ENCODE measurements at regions not wholly inside any gene's neighbourhood (a gene's known extent, or its start where the extent isn't known, plus 50 kb on each side); places are given as distances from the start of the nearest gene placed in this dataset.

DNA sequence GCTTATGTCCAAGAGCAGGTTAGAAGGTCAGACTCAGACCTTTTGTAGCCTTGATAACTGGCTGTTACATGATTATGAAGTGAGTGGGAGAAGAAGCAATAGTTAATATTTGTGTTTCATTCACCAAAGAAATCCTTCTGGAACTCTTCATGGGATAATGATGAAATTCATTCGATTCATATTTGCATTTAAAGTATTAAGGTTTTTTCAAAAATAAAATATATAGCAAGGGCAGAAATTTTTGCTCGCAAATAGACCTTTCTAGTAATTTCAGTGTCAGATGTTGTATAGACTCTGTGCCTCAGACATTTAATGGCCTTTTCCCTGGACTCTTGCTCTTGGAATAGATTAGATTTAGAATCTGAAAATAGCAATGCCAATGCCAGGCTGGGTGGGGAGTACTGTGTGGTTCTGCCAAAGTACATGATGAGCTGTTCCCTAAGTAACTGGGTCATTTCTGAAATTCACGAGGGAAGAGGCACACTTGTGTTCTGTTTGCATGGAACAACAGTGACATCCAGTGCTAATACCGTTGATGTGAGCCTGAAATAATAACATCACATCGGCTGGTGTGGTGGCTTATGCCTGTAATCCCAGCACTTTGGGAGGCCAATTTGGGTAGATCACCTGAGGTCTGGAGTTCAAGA lies 119.2 kb downstream of the MBL2 start:
- no peak for DNase-seq

DNA sequence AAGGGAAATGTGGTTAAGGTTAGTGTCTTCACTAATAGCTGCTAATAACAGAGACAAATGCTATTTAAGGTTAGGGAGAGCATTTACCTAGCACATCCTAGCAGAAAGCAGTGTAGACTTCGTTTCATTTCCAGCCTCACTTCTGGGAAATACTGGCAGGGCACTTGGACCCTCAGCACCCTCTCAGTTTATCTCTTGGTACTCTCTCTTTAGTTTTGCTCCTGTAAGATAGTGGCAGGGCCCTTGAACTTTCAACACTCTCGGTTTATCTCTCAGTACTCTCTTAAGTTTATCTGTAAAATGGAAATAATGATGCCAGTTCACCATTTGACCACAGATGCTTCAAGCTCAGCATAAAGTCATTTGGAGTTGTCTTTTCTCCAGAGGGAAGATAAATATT lies 118.4 kb downstream of the MBL2 start:
- no peak for DNase-seq

DNA sequence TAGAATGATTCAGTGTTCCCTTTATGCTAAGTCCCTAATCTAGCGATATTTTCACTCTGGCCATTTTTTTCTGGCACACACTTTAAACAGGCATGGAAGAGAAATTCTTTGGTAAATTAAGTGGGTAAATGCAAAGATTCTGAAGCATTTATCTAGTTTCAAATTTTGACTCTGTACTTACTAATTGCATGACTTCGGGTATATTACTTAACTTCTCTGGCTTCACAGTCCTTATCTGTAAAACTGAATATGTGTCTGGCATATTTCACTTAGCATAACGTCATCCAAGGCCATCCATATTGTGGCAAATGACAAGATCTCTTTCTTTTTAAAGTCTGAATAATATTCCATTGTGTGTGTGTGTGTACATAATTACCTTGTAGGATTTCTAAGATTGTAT lies 114.5 kb downstream of the MBL2 start:
- no peak for DNase-seq

DNA sequence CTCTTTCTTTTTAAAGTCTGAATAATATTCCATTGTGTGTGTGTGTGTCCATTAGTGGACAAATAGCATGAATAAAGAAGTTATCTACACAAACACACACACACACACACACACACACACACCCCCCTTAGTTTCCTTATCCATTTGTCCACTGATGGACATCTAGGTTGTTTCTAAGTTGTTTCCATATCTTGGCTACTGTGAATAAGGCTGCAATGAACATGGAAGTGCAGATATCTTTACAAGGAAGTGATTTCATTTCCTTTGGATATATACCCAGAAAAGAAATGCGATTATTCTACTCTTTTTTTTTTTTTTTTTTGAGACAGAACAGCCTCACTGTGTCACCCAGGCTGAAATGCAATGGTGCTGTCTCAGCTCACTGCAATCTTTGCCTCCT lies 113.5 kb downstream of the MBL2 start:
- no peak for DNase-seq

DNA sequence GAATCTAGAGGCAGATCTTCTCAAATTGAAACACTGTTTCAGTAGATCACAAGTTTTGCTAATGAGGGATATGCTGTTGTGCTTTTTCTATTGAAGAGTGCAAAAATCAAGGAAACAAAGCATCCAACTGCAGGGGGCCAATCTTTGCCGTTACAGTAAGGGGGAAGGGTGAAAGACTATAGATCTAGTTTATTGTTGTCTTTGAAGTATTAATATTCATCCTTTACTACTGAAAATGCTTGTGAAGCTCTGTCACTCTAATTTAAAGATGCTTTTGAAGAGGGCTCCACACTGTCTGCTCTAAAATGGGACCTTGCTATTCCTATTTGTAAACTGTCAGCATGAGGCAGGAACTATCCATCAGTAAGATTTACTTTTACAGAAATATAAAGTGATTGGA lies 110.3 kb downstream of the MBL2 start:
- no peak for DNase-seq

DNA sequence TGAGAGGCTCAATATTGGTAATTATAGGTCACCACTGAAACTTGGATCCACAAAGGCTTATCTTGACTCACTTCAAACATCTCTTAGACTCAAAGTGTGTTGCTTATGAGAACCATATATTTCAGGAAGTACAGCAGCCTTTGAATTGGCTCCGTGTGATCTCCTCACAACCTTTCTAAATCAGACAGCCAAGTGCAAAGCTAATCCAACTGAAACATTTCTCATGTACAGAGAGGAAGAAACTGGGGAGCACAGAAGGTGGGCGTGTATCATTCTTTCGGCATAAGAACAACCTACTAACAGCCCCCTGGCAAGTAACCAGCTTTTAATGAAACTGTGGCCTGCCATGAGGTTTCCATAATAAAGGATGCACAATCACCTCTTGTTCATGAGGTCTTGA lies 109.4 kb downstream of the MBL2 start:
- DNase-seq: no peak

DNA sequence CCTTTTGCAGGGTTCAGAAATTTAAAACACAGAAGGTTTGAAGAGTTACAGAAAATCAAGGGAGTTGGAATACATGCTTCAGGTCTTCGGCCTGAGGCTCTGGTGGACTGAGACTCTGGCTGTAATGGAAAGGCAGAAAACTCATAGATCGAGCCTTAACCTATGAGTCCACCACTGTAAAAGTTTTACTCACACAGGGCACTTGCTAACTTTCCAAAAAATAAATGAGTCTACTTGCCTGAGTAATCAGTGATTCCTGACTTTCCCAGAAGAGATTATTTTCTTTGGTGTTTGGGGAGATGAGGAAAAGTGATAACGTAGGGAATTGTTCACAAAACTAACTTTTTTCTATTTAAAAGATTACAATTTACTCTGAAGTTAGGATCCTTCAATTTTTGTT lies 108.0 kb downstream of the MBL2 start:
- DNase-seq: no peak

DNA sequence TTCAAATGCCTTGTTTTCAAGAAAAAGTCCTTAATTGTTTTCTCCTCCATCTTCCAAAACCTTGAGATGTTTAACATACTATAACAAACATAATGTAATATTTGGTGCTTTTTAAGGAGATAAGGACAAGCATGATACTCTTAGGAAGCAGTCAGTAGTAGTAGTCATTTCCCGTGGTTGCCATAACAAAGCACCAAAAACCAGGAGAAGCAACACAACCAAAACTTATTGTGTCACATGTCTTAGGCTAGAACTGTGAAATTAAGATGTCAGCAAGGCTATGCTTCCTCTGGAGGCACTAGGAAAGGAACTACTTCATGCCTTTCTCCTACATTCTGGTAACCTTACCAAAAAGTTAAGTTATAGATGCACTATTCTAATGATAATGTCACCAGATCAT lies 106.8 kb downstream of the MBL2 start:
- DNase-seq: no peak

DNA sequence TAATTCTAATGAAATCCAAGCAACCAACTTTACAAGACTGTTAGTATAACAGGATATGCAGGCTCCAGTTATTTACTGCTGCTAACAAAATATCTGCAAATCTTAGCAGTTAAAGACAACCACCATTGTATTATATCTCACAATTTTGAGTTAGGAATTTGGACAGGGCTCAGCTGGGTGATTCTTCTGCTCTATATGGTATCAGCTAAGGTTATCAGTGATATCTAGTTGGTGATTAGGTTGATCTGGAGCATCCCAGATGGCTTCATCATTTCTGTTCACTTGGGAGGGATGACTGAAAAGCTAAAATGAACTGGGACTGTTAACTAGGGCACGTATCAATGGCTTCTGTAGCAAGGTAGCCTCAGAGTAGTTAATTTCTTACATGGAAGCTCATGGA lies 105.7 kb downstream of the MBL2 start:
- DNase-seq: no peak

DNA sequence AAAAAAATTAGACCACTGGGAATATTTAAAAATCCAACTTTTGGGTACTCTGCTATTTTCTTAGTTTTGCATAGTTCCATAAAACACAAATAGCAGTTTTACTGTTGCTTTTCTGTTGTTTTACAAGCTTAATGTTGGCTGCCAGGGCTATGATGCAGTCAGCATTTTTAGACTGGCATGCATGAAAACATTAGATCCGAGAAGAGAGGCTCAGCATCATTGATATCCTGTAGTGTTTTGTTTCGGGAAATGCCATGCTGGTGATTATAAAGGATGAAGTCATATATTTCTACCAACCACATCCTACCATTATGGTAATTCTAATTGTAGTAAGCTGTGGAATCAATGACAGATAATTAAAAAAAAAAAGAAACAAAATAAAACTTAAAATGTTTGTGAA lies 104.6 kb downstream of the MBL2 start:
- no peak for DNase-seq

DNA sequence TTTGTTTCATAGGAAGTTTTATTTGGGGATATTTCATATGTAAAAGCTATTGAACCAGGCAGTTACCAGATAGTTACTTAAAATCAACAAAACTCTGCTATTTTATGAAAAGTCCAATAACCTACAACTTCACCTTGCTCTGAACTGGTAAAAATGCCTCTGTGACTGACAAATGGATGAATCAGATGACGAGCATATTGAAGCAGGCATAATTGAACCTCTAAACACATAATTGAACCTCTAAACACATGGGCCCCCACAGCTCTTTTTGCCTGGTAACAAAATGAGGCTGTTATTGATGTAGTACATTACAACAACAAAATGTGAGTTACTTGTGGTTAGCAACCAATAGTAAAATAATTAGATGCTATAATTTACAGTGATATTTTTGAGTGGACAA lies 99.7 kb downstream of the MBL2 start:
- no peak for DNase-seq

DNA sequence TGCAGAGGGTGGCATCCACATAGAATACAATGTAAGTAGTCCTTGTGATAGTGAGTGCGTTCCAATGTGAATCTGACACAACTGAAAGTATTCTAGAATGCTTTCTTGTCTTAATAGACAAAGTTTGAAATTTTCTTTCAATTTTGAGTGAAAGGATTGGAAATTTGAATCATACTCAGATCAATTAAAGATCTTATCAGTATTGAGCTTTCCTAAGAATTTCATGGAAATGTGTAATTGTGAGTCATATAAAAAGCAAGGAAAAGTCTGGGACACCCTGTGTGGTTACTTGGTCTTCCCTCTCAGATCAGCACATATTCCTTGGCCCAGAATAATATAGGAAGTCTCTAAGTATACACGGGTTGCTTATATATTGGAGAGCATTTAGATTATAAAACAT lies 99.1 kb downstream of the MBL2 start:
- no peak for DNase-seq

DNA sequence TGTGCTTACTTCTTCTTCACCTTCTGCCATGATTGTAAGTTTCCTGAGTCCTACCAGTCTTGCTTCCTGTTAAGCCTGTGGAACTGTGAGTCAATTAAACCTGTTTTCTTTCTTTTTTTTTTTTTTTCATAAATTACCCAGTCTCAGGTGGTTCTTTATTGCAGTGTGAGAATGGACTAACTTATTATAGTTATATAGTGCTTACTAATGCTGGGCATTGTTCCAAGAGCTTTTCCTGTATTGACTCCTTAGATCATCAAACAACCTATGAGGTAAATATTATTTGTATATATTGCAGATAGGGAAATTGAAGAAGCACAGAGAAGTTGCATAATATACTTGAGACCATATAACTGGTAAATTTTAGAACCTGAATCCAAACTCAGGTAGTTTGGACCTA lies 98.1 kb downstream of the MBL2 start:
- no peak for DNase-seq

DNA sequence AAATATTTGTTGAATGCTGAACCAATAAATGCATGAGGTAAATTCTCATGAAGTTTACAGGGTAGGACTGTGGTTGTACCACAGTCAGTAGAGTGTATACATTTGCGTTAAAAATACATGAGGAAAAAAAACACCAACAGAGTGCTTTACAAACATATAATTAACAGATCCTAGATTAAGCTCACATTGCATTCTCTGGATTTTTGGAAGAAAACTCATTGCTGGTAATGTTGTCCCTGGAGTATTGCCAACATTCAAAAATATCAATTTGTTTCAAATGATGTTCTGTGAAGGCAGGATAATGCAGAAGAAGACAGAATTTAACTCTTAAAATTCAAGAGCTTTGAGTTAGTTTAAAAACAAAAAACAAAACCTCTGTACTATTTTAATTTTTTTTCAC lies 95.5 kb downstream of the MBL2 start:
- no peak for DNase-seq

DNA sequence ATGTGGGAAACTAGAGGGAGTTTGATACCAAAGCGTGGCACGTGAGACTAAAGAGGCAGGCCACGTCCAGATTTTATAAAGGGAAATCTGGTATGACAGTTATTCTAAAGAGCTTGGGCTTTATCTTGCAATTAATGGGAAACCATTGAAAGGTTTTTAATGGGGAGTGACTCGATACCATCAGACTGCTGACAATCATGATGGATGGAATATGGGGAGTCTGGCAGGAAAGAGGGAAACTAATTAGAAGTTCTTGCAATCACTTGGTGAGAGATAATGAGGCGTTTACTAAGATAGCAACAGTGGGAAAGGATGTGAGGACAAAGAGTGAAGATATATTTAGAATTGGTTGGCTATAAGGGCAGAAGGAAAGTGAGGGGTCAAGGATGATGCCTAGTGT lies 94.0 kb downstream of the MBL2 start:
- DNase-seq: no peak

DNA sequence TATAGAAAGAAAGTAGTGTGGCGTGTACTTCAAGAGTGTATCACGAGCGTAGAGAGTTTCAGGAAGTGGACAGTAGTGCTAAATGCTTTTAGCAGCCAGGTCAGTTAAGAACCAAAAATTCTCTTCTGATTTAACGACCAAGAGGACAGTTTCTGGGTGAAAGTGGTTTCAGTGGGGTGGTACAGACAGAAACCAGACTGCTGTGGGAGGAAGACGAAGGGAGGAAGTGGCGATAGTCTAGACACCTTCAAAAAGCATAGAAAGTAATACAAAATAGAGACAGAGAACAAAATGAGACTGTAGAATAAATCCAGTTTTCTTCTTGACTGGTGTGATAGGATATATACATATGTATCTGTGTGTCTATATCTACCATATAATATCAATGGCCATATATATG lies 93.5 kb downstream of the MBL2 start:
- no peak for DNase-seq

DNA sequence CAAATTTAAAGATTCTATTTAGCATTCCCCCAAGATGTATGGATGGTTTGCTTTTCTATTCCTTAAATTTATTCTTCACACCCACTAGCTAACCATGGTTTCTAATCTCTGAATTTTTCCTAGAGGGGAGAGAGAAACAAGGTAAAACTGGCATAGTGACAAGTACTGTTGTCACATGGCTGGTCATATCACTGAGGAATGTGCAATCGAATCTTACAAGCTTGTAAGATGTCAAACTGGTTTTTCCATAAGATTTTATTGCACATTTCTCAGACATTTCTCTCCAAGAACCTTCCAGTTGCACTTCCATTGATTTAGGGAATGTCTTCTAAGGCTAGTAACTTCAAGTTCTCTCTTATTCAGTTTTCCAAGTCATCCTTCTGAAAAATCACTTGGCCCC lies 89.8 kb downstream of the MBL2 start:
- no peak for DNase-seq

DNA sequence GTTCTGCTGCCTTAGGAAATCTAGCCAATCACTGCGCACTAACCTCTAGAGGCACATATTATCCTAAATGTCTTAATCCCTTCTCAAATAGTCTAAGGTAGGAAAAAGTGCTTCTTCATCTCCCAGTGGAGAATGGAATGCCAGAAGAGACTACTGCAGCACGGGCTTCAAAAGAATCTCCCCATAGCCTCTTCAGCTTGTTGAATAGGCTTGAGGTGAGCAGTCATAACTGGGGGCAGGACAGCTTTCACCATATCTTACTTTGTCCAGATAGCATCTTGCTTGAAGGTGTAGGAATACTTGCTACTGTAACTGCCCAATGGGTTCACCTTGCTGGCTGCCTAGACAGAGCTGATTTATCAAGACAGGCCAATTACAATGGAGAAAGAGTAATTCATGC lies 88.8 kb downstream of the MBL2 start:
- DNase-seq: no peak

DNA sequence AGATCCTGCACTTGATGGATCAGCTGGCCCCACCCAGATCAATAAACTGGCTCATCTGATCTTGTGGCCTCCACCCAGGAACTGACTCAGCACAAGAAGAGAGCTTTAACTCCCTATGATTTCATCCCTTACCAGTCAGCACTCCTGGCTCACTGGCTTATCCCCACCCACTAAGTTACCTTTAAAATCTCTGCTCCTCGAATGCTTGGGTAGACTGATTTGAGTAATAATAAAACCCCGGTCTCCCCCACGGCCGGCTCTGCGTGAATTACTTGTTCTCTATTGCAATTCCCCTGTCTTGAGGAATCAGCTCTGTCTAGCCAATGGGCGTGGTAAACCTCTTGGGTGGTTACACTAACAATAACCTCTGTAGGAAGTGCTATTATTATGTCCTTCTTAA lies 83.7 kb downstream of the MBL2 start:
- DNase-seq: no peak

DNA sequence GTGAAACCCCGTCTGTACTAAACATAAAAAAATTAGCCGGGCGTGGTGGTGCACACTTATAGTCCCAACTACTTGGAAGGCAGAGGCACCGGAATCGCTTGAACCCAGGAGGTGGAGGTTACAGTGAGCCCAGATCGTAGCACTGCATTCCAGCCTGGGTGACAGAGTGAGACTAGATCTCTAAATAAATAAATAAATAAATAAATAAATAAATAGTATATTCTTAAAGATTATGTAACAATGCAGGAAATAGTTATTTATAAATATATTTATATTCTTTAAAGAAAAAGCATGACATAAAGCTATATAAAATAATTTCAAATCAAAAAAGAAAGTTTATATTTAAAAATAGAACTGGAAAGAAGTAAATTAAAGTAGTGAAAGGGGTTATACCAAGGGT lies 76.4 kb downstream of the MBL2 start:
- no peak for DNase-seq

DNA sequence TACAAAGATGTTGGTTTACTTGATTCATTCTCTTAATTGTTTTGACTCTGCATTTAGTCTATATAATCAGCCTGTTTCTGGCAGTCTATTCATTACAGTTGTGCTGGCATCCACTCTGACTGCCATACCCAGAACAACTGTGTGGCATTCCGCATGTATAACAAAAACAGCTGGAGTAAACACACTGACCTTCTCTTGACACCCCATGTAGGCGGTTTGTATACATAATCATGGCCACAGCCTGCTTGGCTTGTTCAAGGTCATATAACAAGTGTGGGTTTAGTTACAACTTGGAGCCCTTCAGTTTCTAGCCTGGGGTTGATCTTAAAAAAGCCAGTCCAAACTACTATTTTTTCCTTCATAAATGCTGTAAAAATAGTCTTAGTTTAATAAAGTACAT lies 70.9 kb downstream of the MBL2 start:
- no peak for DNase-seq

DNA sequence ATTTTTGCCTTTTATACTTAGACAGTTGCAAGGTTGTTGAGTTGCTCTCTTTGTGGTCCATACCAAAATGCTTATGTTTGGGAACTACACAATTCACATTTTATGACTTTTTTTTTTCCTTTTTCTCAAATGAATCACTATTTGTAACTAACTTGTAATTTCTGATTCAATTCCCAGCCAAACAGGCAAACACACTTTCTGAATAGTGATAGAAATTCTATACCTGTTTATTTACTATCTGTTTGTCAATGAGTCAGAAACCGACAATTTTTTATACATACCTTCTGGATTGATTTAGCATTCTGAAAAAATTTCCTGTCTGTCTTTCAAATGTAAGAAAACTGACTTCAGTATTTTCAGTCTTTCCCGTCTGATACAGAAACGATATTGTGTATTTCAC lies 69.1 kb downstream of the MBL2 start:
- DNase-seq: no peak

DNA sequence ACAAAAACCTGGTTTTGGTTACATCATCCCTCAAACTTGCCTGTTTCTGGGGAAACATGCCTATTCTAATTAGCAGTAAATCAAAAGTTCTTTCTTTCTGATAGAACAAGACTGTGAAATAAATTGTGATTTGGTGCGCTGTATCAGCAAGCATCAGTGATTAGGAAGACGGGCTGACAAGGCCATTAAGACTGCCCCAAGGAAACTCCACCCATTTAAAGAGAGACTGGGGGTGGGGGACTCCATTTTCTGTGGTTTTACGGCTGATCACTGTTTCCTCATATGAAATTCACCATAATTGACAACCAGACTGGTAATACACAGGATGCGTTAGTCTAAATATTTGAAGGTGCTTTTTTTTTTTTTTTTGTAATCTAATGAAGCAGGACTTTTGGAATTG lies 68.7 kb downstream of the MBL2 start:
- no peak for DNase-seq

DNA sequence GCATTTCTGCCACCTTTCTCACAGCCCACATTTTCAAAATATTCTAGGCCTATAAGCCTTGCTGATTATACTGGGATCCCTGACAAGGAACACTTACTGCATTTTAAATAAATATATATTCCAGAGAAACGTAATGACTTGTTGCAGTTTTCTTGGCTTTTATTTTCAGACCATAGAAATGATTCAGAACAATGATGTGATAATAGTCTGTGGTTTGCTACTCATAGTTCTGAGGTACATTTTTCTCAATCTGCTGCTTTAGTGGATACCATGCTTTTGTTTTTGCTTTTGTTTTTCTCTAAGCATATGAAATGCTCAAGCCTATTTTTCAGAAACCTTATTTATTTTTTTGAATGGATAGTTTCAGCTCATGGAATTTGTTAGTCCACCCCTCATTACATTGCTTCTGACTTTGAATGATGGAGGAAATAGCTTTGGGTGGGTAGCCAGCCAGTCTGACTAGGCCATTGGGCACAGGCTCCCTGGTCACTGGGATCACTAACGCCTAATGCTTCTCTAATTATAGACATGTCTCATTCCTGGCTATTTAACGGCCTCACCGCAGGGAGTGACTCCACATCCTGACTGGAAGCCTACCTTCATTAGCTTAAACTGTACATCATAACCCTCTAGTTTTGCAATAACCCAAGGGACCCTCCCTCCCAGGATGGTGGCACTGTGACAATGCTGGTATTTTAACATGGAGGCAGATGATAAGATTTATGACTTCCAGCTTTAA lies 66.1 kb downstream of the MBL2 start:
- no peak for DNase-seq
